ENCODE measurements at regions not wholly inside any gene's neighbourhood (a gene's known extent, or its start where the extent isn't known, plus 50 kb on each side); places are given as distances from the start of the nearest gene placed in this dataset.

DNA sequence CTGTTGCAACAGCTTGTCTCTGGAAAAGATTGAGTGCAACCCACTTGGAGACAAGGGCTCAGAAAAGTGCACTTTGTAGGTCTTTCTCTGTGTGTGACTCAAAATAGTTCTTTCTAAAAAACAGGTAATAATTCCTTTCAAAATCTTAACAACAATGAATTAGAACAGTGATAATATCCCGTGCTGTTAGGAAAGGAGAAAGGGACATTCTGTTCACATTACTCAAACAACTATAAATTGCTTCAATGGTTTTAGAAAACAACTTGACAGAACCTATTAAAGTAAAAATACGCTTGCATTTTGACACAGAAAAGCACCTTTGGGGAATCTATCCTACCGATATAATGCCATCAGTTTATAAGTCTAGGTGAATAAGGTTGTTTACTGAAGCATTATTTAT, 468.1 kb upstream of the DPP6 start:
- Histone ChIP-seq H3K27ac (peak overlapping the region; percentile 90 to 93), H3K27me3 (no peaks in the 10 kb centered on the region), H3K36me3 (no peaks in the 10 kb centered on the region), H3K9me3 (no peaks in the 10 kb centered on the region), H3K4me1 (no peaks in the 10 kb centered on the region), H3K4me3 (no peak overlapping the region)
- intact Hi-C loops (cut with DNase I; ENCODE audit: low total_unique reads), result no loop called here
- DNase-seq, result no peak
- TF ChIP-seq POLR2A (IDR thresholded peaks at IDR 0.05), result no peak
- TF ChIP-seq, protein P1, sequence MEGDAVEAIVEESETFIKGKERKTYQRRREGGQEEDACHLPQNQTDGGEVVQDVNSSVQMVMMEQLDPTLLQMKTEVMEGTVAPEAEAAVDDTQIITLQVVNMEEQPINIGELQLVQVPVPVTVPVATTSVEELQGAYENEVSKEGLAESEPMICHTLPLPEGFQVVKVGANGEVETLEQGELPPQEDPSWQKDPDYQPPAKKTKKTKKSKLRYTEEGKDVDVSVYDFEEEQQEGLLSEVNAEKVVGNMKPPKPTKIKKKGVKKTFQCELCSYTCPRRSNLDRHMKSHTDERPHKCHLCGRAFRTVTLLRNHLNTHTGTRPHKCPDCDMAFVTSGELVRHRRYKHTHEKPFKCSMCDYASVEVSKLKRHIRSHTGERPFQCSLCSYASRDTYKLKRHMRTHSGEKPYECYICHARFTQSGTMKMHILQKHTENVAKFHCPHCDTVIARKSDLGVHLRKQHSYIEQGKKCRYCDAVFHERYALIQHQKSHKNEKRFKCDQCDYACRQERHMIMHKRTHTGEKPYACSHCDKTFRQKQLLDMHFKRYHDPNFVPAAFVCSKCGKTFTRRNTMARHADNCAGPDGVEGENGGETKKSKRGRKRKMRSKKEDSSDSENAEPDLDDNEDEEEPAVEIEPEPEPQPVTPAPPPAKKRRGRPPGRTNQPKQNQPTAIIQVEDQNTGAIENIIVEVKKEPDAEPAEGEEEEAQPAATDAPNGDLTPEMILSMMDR (IDR thresholded peaks at IDR 0.05), result no peak

GRCh38 chr7:153588586-153588985, 463.6 kb upstream of the DPP6 start:
- Histone ChIP-seq H3K27me3 (no peaks in the 10 kb centered on the region), H3K4me3 (no peak overlapping the region), H3K9me3 (no peaks in the 10 kb centered on the region), H3K27ac (peak overlapping the region; percentile 90 to 93), H3K36me3 (no peaks in the 10 kb centered on the region), H3K4me1 (no peaks in the 10 kb centered on the region)
- intact Hi-C loops (cut with DNase I; ENCODE audit: low total_unique reads), result no loop called here
- TF ChIP-seq, protein P1 (IDR thresholded peaks at IDR 0.05), result no peak
- no peak for TF ChIP-seq POLR2A (IDR thresholded peaks at IDR 0.05)
- DNase-seq, result no peak

- intact Hi-C loops (cut with DNase I; ENCODE audit: low total_unique reads), result no loop called here
- H3K27me3 ChIP-seq, result no peaks in the 10 kb centered on the region
- no peak for TF ChIP-seq POLR2A (IDR thresholded peaks at IDR 0.05)
- TF ChIP-seq, protein P1 (IDR thresholded peaks at IDR 0.05), result no peak
- no peaks in the 10 kb centered on the region for H3K36me3 ChIP-seq
- no peak overlapping the region for H3K27ac ChIP-seq
- H3K4me3 ChIP-seq, result no peak overlapping the region
- H3K4me1 ChIP-seq, result no peaks in the 10 kb centered on the region
- no peak for DNase-seq
- no peaks in the 10 kb centered on the region for H3K9me3 ChIP-seq
Observed at GRCh38 chr7:153590136-153590535, 462.1 kb upstream of the DPP6 start.

GRCh38 chr7:153590571-153590970, 461.6 kb upstream of the DPP6 start:
- no peaks in the 10 kb centered on the region for H3K9me3 ChIP-seq
- no peak overlapping the region for H3K4me3 ChIP-seq
- no peak for DNase-seq
- H3K27ac ChIP-seq, result no peak overlapping the region
- H3K36me3 ChIP-seq, result no peaks in the 10 kb centered on the region
- no peaks in the 10 kb centered on the region for H3K4me1 ChIP-seq
- TF ChIP-seq, protein P1 (IDR thresholded peaks at IDR 0.05), result no peak
- no peak for TF ChIP-seq POLR2A (IDR thresholded peaks at IDR 0.05)
- intact Hi-C loops (cut with DNase I; ENCODE audit: low total_unique reads), result no loop called here
- no peaks in the 10 kb centered on the region for H3K27me3 ChIP-seq

GRCh38 chr7:153607354-153607753, 444.8 kb upstream of the DPP6 start:
- Histone ChIP-seq H3K36me3 (no peaks in the 10 kb centered on the region), H3K4me1 (no peaks in the 10 kb centered on the region), H3K27me3 (no peaks in the 10 kb centered on the region), H3K4me3 (no peak overlapping the region), H3K27ac (no peak overlapping the region), H3K9me3 (no peaks in the 10 kb centered on the region)
- intact Hi-C loops (cut with DNase I; ENCODE audit: low total_unique reads), result no loop called here
- TF ChIP-seq POLR2A (IDR thresholded peaks at IDR 0.05), result no peak
- TF ChIP-seq, protein P1 (IDR thresholded peaks at IDR 0.05), result no peak
- DNase-seq, result no peak
